ENCODE measurements at regions not wholly inside any gene's neighbourhood (a gene's known extent, or its start where the extent isn't known, plus 50 kb on each side); places are given as distances from the start of the nearest gene placed in this dataset.

- H3K27me3 ChIP-seq (ENCODE audit: control insufficient read depth, insufficient read depth, low read length), result no peaks in the 10 kb centered on the region
- H3K27ac ChIP-seq (ENCODE audit: low read length), result no peak overlapping the region
- intact Hi-C loops (cut with micrococcal nuclease), result no loop called here
- H3K4me1 ChIP-seq (ENCODE audit: control insufficient read depth, insufficient read depth, low read length), result no peaks in the 10 kb centered on the region
- WGBS (ENCODE audit: insufficient coverage), result 78% methylated on average over 4 of the region's 4 CpGs
- no peaks in the 10 kb centered on the region for H3K27me3 Mint-ChIP-seq (ENCODE audit: low read depth in 2 of 2)
- H3K9me3 ChIP-seq (ENCODE audit: control insufficient read depth, insufficient read depth, low read length), result no peaks in the 10 kb centered on the region
- no peak for TF ChIP-seq CTCF (IDR thresholded peaks at IDR 0.05)
- H3K9me3 Mint-ChIP-seq, result peaks cover 7 to 21% of the 10 kb centered on the region in 2 donors
- no peak overlapping the region for H3K4me3 ChIP-seq (ENCODE audit: low read length)
- ATAC-seq (no peak), DNase-seq (no peak)
- no peaks in the 10 kb centered on the region for H3K36me3 ChIP-seq (ENCODE audit: control insufficient read depth, insufficient read depth, low read length)
- peaks cover 10% of the 10 kb centered on the region for H3K36me3 Mint-ChIP-seq
- H3K4me1 Mint-ChIP-seq, result no peaks in the 10 kb centered on the region
- no peak overlapping the region for H3K27ac Mint-ChIP-seq
- H3K4me3 Mint-ChIP-seq, result no peak overlapping the region
These were observed 712.1 kb downstream of the CDH11 start for GRCh38 chr16:64409783-64410210.

- Mint-ChIP-seq H3K27ac (no peak overlapping the region), H3K36me3 (peaks cover 2% of the 10 kb centered on the region), H3K4me3 (no peak overlapping the region), H3K27me3 (ENCODE audit: low read depth in 2 of 2) (no peaks in the 10 kb centered on the region), H3K9me3 (peaks cover 7 to 14% of the 10 kb centered on the region in 2 donors), H3K4me1 (no peaks in the 10 kb centered on the region)
- H3K36me3 ChIP-seq (ENCODE audit: control insufficient read depth, insufficient read depth, low read length), result no peaks in the 10 kb centered on the region
- no peak overlapping the region for H3K27ac ChIP-seq (ENCODE audit: low read length)
- DNase-seq (no peak), ATAC-seq (no peak)
- no peaks in the 10 kb centered on the region for H3K27me3 ChIP-seq (ENCODE audit: control insufficient read depth, insufficient read depth, low read length)
- intact Hi-C loops (cut with micrococcal nuclease), result no loop called here
- no peak for TF ChIP-seq CTCF (IDR thresholded peaks at IDR 0.05)
- no peak overlapping the region for H3K4me3 ChIP-seq (ENCODE audit: low read length)
- 7% methylated on average over 1 of the region's 1 CpG for WGBS (ENCODE audit: insufficient coverage)
- H3K9me3 ChIP-seq (ENCODE audit: control insufficient read depth, insufficient read depth, low read length), result no peaks in the 10 kb centered on the region
- H3K4me1 ChIP-seq (ENCODE audit: control insufficient read depth, insufficient read depth, low read length), result no peaks in the 10 kb centered on the region
These were observed 713.2 kb downstream of the CDH11 start for GRCh38 chr16:64408699-64409098.

- Histone ChIP-seq H3K4me1 (ENCODE audit: control insufficient read depth, insufficient read depth, low read length) (no peaks in the 10 kb centered on the region), H3K9me3 (ENCODE audit: control insufficient read depth, insufficient read depth, low read length) (no peaks in the 10 kb centered on the region), H3K36me3 (ENCODE audit: control insufficient read depth, insufficient read depth, low read length) (no peaks in the 10 kb centered on the region), H3K27ac (ENCODE audit: low read length) (no peak overlapping the region), H3K27me3 (ENCODE audit: control insufficient read depth, insufficient read depth, low read length) (no peaks in the 10 kb centered on the region), H3K4me3 (ENCODE audit: low read length) (no peak overlapping the region)
- Mint-ChIP-seq H3K27ac (no peak overlapping the region), H3K4me3 (no peak overlapping the region), H3K9me3 (peaks cover 4 to 15% of the 10 kb centered on the region in 2 donors), H3K27me3 (ENCODE audit: low read depth in 2 of 2) (no peaks in the 10 kb centered on the region), H3K36me3 (no peaks in the 10 kb centered on the region), H3K4me1 (no peaks in the 10 kb centered on the region)
- ATAC-seq (no peak), DNase-seq (no peak)
- no peak for TF ChIP-seq CTCF (IDR thresholded peaks at IDR 0.05)
- 51% methylated on average over 4 of the region's 4 CpGs for WGBS (ENCODE audit: insufficient coverage)
- intact Hi-C loops (cut with micrococcal nuclease), result no loop called here
These were observed 715.1 kb downstream of the CDH11 start for GRCh38 chr16:64406770-64407181.

DNA sequence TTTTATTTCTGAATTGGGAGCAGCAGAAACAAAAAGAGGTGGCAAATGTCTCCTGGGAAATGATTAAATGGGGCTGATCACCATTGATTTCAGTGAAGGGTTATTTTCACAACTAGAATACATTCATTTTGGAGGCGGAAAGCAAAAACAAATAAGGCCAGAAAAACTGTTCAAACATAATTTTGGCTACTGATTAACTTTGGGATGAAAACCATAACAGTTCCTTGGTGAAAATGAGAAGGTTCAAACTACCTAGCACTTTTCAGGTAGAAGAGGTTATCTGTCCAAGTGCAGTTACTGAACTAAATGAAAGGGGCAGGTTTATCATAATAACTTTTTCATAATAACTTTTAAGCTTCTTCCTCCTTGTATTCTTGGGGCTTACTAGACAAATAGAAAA lies 718.5 kb downstream of the CDH11 start:
- 100% methylated on average over 1 of the region's 1 CpG for WGBS (ENCODE audit: insufficient coverage)
- H3K27ac Mint-ChIP-seq, result no peak overlapping the region

More for the DNA sequence above, 718.5 kb downstream of the CDH11 start:
- ATAC-seq (no peak), DNase-seq (no peak)
- Histone ChIP-seq H3K27ac (ENCODE audit: low read length) (no peak overlapping the region), H3K4me1 (ENCODE audit: control insufficient read depth, insufficient read depth, low read length) (no peaks in the 10 kb centered on the region), H3K27me3 (ENCODE audit: control insufficient read depth, insufficient read depth, low read length) (no peaks in the 10 kb centered on the region), H3K9me3 (ENCODE audit: control insufficient read depth, insufficient read depth, low read length) (no peaks in the 10 kb centered on the region), H3K36me3 (ENCODE audit: control insufficient read depth, insufficient read depth, low read length) (no peaks in the 10 kb centered on the region), H3K4me3 (ENCODE audit: low read length) (no peak overlapping the region)
- H3K4me3 Mint-ChIP-seq, result no peak overlapping the region
- peaks cover 2 to 14% of the 10 kb centered on the region in 2 donors for H3K9me3 Mint-ChIP-seq
- no peaks in the 10 kb centered on the region for H3K36me3 Mint-ChIP-seq
- H3K4me1 Mint-ChIP-seq, result no peaks in the 10 kb centered on the region
- intact Hi-C loops (cut with micrococcal nuclease), result no loop called here
- no peaks in the 10 kb centered on the region for H3K27me3 Mint-ChIP-seq (ENCODE audit: low read depth in 2 of 2)
- no peak for TF ChIP-seq CTCF (IDR thresholded peaks at IDR 0.05)

All from natural killer cell (primary cell).